ENCODE measurements at regions not wholly inside any gene's neighbourhood (a gene's known extent, or its start where the extent isn't known, plus 50 kb on each side); places are given as distances from the start of the nearest gene placed in this dataset.

- no peak overlapping the region for H3K4me2 ChIP-seq (ENCODE audit: low read depth, low read length)
- H3K9me3 ChIP-seq (ENCODE audit: control insufficient read depth, insufficient read depth, low read length): no peaks in the 10 kb centered on the region
- H2AK5ac ChIP-seq (ENCODE audit: low read depth, low read length): no peak overlapping the region
- intact Hi-C loops (cut with micrococcal nuclease): no loop called here
- no peak overlapping the region for H2BK5ac ChIP-seq (ENCODE audit: low read depth, low read length, poor library complexity, severe bottlenecking)
- no peak overlapping the region for H4K91ac ChIP-seq (ENCODE audit: insufficient read depth, low read depth, low read length)
- H3K4ac ChIP-seq (ENCODE audit: low read depth, low read length): no peak overlapping the region
- H2BK20ac ChIP-seq (ENCODE audit: low read depth, low read length): no peak overlapping the region
- no peaks in the 10 kb centered on the region for H3K36me3 ChIP-seq (ENCODE audit: control insufficient read depth, insufficient read depth, low read length)
- H3K4me3 ChIP-seq (ENCODE audit: insufficient read depth, low read depth, low read length): no peak overlapping the region
- no peaks in the 10 kb centered on the region for H3K79me1 ChIP-seq (ENCODE audit: low read depth in 1 of 2, low read length in 2 of 2)
- no peak overlapping the region for H3K23ac ChIP-seq (ENCODE audit: low read depth, low read length)
- no peak overlapping the region for H3K56ac ChIP-seq (ENCODE audit: extremely low read depth, insufficient read depth, low read length)
- no peak overlapping the region for H4K8ac ChIP-seq (ENCODE audit: low read depth in 2 of 2, low read length in 2 of 2)
- H3K4me1 ChIP-seq (ENCODE audit: control insufficient read depth, insufficient read depth, low read length): no peaks in the 10 kb centered on the region
- H2BK15ac ChIP-seq (ENCODE audit: low read depth, low read length): no peak overlapping the region
- dilution Hi-C loops (cut with HindIII; ENCODE audit: low sequenced_read_pairs, unreplicated experiment): no loop called here
- no peak overlapping the region for H3K9ac ChIP-seq (ENCODE audit: low read depth, low read length)
- in situ Hi-C loops (cut with MboI; ENCODE audit: low sequenced_read_pairs): no loop called here
- H2BK120ac ChIP-seq (ENCODE audit: low read depth, low read length): no peak overlapping the region
- no peaks in the 10 kb centered on the region for H3K9me1 ChIP-seq (ENCODE audit: insufficient read depth, low read length)
- DNase-seq (no peak), ATAC-seq (ENCODE audit: low read depth) (no peak)
- no peak overlapping the region for H3K18ac ChIP-seq (ENCODE audit: low read depth, low read length)
- ChIA-PET CTCF (no interaction called here), POLR2A (ENCODE audit: unreplicated experiment) (no interaction called here)
- H3K27ac ChIP-seq (ENCODE audit: insufficient read depth, low read length): no peak overlapping the region
- no peak overlapping the region for H3K14ac ChIP-seq (replicated peaks; ENCODE audit: low read depth, low read length)
- no TSS peak for BruUV-seq (replicated peaks)
- no peak overlapping the region for H4K5ac ChIP-seq (ENCODE audit: low read depth, low read length)
- no peak for TF ChIP-seq USF2 (IDR thresholded peaks at IDR 0.05; ENCODE audit: low read depth, low read length)
- TF ChIP-seq RFX5 (IDR thresholded peaks at IDR 0.05; ENCODE audit: low read depth, low read length): no peak
- TF ChIP-seq FOS (IDR thresholded peaks at IDR 0.05; ENCODE audit: low read depth, low read length): no peak
- TF ChIP-seq NFE2L2 (IDR thresholded peaks at IDR 0.05; ENCODE audit: low read depth, low read length): no peak
- TF ChIP-seq CTCF (conservative IDR thresholded peaks at IDR 0.05; ENCODE audit: low read depth, low read length): no peak
- TF ChIP-seq ELK1 (IDR thresholded peaks at IDR 0.05; ENCODE audit: borderline replicate concordance, low read depth, low read length): no peak
- TF ChIP-seq MAZ (IDR thresholded peaks at IDR 0.05; ENCODE audit: borderline replicate concordance, low read depth, low read length): no peak
- TF ChIP-seq CEBPB (IDR thresholded peaks at IDR 0.05; ENCODE audit: low read depth, low read length): no peak
- no peak for TF ChIP-seq CHD1 (IDR thresholded peaks at IDR 0.05; ENCODE audit: low read depth, low read length)
- no peak overlapping the region for H2AK9ac ChIP-seq (replicated peaks; ENCODE audit: low read depth, low read length, poor library complexity)
- H4K20me1 ChIP-seq (ENCODE audit: insufficient read depth, low read length): no peaks in the 10 kb centered on the region
- H2AFZ ChIP-seq (replicated peaks; ENCODE audit: low read length, poor library complexity): no peak overlapping the region
- 75% methylated on average over 2 of the region's 3 CpGs; no CpG with 5 or more reads in 1 of the 2 experiments for WGBS, 2 experiments (ENCODE audit: extremely low coverage in 2 of 2, insufficient read length in 1 of 2)
- H3K27me3 ChIP-seq (ENCODE audit: control insufficient read depth, insufficient read depth, low read length): no peaks in the 10 kb centered on the region
These were observed 380.7 kb downstream of the SEC16B start for GRCh38 chr1:177589166-177589565.
